Germinal center (tissue), 1 donor: ENCODE measurements at regions not wholly inside any gene's neighbourhood (a gene's known extent, or its start where the extent isn't known, plus 50 kb on each side); places are given as distances from the start of the nearest gene placed in this dataset.

Experiments
- DNase-seq: peaks from one replicate; pipeline ENCODE4 v3.0.0; 2012; ENCODE audit warnings: mixed read lengths, low spot score

DNA sequence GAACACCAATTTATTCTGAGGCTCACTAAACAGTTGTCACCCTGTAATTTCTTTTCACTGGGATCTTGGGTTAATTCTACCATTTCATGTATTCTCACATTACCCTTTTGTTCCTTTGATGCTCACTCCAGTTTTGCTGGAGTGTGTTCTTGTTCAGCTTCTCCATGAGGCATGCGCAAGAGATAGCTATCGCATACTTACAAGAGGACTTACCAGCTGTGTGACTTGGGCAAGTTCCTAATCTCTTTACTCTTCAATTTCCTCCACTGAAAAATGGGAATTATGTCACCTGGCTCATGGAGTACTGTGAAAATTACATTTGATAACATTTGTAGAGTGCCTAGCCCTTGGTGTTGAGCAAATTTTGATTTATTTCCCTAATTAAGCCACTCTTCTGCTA lies 56.5 kb upstream of the JDP2 start:
- DNase-seq, result no peak

DNA sequence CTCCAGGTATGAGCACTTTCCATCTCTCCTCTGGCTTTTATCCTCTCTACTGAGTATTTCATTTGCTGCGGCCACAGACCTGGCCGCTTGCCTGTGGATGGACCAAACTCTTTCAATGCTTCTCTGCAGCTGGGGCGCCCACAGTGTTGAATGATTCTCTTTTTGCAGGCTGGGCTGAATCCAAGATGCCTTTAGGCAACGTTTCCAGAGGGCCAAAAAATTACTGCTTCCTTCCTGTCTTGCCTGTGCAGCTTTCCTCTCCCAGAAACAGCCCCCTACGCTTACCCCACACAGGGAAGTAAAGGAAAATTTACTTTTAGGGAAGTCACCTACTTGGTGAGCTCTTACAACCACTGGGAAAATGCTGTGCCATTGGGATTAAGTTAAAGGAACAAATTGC lies 55.6 kb upstream of the JDP2 start:
- DNase-seq, result no peak

DNA sequence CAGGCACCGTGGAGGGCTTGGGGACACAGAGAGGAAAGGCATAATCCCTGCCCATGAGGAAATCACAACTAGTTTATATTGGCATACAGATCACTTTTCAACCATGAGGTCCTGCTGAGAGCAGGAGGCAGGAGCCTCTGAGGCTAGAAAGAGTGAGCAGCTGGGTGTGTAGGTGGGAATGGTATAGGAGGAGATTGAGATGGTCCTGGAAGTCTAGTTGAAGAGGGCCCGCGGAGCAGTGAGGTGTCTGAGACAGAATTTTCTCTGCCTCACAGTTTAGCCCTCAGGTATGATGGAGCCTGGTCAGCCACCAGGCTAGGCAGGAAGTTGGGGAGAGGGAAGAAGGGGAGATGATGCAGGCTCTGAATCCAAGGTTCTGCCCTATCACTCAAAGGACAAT lies 54.7 kb upstream of the JDP2 start:
- DNase-seq, result no peak

DNA sequence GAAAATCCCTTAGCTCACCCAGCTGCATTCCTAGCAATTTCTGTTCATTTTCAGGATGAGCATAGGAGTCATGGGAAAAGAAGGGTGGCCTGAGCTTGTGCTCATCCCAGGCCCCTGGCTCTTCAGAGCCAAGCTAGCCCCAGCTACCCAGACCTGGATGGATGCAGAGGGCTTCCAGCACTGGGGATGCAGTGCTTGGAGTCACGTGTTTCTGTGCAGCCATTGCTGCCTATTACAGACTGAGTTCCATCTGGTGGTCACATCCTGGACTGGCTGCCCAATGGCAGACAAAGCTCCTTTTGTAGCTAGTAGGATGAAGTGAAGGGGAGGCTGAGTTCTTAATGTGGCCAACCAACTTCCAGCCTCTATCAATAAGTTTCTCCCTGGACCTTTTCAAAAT lies 54.2 kb upstream of the JDP2 start:
- DNase-seq, result no peak

DNA sequence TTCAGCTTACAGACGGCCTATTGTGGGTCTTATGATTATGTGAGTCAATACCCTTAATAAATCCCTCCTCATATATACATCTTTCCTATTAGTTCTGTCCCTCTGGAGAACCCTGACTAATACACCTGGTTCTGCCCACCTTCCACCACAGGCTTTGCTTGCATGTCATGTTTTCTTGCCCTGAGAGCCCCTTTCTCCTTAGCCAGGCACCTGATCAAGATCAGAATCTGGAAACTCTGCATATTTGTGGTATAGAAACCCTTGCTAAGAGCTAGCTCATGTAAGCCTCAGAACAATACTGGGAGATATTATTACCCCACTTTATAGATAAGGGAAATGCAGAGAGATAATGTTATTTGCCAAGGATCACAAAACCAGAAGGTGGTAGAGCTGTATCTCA lies 52.9 kb upstream of the JDP2 start:
- DNase-seq, result no peak

DNA sequence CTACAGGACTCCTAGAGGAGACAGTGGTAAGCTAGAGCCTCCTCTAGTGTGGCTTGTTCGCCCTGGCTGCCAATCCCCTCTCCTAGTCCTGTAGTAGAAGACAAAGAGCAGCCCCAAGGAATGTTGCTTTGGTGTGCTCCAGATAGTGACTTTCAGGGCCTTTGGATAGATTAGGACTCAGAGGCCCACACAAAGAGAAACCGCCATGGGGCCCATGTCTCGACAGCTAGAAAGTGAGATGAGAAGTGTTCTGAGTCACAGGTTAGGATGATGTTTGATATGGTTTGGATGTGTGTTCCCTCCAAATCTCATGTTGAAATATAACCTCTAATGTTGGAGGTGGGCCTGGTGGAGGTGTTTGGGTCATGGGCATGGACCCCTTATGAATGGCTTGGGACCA lies 51.8 kb upstream of the JDP2 start:
- no peak for DNase-seq
